8988T (cell line): ENCODE measurements at regions not wholly inside any gene's neighbourhood (a gene's known extent, or its start where the extent isn't known, plus 50 kb on each side); places are given as distances from the start of the nearest gene placed in this dataset.

Experiments
- DNase-seq: peaks from one replicate; pipeline ENCODE4 v3.0.0; 2011

DNA sequence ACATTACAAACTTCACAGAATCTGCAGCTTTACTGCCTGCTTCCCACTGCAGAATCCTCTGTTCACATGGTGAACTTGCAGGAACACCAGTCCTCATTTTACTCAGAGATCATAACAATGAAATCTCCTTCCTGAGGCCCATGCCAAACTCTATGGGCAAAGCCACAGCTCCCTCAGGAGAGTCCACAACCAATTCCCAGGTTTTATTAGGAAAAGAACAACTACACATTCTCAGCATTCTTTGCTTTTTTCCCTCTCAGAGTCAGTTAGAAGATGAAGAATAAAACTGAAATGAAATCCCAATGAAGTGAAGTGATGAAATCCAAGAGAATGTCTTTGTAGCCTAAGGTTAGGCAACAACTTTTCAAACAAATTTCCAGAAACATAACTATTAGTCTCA, 233.7 kb downstream of the DSEL start:
- no peak for DNase-seq

DNA sequence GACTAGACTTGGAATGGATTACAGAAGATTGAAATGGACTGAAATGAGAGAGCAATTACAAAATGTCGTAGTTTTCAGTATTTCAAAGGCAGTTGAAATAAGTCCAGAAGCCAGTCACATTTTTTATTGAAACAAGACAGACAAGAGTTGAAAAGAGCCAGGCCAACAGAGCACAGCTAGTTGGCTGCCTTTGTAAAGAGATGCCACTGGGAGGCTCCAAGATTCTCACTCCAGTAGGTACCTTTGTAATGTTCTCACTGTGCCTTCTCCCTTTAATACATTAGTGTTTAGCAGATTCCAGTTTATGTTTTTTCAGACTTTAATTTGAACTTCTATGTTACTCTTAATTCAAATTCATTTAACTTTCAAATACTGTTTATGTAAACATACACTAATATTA, 234.8 kb downstream of the DSEL start:
- DNase-seq = no peak

DNA sequence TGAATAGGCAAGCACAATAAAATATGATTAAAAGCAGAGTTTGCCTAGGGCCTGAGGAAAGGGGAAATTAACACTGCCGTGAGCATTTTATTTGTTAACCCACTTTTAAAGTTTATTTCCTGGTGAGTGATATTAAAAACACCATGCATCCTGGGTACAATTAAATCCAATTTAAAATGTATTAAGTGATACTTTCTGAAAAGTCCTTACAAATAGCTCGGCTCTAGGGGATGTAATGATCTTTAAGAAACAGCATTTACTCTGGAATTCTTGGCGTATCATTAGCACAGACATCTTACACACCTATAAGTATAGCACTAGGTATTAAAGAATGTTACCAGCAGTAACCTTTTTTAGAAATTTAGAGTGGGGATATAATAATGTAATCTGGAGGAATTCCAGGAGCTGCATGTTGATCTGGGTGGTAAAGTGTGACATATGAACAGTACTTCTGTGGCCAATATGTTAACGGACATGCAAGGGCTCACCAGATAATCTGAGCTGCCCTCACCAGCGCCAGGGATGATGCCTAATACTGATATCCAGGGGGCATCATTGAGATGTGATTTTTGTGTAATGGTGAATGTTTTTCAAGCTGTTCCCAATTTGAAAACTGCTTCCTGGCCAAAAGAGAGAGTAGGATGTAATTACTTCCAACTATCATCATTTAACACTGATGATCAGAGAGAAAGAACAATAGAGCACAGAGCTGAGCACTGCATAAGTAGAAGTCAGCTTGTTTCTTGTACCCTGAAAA, 235.9 kb downstream of the DSEL start:
- DNase-seq = no peak

GRCh38 chr18:67279988-67280387, 236.5 kb downstream of the DSEL start:
- no peak for DNase-seq

- DNase-seq = no peak
Observed at GRCh38 chr18:67278984-67279383, 237.5 kb downstream of the DSEL start.

- DNase-seq = no peak
Observed at GRCh38 chr18:67276638-67277037, 239.9 kb downstream of the DSEL start.

- no peak for DNase-seq
Observed at GRCh38 chr18:67273288-67273687, 243.2 kb downstream of the DSEL start.

- no peak for DNase-seq
Observed at GRCh38 chr18:67269206-67269605, 247.3 kb downstream of the DSEL start.

GRCh38 chr18:67268530-67268929, 248.0 kb downstream of the DSEL start:
- no peak for DNase-seq

DNA sequence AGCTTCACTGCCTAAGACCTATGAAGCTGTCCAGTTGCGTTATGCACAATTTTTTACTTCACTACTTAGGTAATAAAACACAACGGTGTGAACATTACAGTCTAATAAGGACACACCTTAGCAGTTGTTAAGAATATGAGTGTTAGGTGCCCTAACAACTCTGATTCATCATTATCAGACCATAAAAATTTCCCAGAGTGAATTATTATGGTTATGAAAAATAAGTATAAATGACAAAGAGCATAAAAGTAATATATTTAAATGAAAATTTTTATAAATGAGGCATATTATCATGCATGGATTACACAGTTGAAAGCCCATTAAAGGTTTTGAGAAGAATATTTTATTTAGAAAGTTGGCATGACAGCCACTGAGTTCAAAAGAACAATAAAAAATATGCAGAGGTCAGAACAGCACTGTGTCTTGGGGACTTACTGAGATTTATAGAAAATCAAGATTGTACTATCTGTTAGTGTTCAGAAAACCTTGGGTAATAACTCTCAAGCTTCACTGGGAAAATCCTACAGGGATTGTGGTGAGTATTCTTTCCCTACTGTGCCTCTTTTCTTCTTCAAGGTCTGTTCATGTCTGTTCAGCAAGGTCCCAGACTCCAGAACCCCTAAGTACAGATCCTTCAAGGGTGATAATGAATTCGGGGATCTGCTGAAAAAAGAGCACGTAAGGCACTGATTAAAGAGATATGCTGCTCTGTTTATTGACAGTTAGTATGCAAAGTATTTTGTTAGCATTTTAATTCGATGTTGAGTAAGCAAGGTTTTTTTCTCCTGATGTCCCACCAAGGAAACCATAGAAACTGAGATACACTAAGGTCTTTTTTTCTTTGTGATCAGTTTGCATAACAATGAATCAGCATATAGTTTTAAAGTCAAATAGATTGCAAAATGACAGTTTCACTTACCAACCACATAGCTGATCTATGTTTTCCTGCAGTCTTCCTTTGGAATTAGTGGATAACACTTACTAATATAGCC, 250.0 kb downstream of the DSEL start:
- DNase-seq = no peak

DNA sequence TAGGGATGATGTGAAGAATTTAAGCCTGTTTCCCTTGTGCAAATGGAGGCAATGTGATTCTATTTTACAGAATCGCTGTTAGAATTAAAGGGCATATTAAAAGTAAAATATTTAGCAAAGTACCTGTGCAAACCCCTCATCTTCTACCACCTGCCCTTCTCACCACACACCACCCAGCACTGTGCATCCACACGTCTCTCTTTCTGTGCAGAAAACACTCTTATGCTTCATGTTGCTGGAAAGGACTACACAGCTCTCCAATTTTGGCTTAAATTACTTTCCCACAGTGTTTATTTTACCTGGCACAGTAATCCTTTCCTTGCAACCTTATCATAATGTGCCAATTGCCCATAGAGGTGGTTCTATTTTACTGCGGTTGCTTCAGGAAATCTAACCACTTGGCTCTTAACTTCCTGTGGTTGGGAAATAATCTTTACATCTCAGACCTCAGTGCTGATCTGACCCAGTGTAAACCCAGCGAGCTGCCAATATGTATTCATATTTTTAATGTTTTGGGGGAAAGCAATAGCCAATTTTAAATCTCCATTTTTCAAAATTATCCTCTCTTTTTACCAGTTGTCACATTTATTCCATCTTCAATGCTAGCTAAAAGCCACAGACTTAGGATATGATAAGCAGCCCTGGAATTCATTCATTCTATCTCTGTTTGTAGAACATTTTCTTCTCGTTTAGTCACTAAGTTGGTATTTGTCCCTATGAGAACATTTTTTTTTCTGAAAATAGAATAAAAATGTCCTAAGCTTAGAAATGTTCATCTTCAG, 250.9 kb downstream of the DSEL start:
- no peak for DNase-seq

DNA sequence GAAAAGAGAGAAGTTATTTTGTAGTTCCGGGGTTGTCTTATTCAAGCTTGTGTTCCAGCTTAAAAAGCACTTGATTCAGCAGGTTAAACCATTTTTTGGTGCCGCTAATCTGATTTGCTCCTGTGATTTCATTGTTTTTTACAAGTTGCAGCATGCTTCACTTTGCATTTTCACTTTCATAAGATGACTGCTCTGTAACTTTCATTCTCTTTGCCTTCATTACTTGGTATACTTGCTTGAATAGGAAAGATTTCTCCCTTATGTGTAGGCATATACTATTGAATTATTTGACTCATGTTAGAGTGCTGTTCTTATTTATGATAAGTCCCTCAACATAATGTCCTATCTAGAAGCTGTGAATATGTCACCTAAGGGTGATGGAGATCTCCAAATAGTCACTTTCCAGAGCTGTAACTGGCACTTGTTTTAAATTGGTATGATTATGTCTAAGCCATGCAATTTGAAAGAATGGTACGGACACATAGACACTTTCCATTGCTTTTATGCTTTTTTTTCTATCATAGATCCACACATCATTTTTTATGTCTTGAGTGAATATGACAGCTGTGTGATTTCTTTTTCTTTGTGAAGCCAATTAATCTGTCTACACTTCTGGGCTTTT, 254.5 kb downstream of the DSEL start:
- no peak for DNase-seq

DNA sequence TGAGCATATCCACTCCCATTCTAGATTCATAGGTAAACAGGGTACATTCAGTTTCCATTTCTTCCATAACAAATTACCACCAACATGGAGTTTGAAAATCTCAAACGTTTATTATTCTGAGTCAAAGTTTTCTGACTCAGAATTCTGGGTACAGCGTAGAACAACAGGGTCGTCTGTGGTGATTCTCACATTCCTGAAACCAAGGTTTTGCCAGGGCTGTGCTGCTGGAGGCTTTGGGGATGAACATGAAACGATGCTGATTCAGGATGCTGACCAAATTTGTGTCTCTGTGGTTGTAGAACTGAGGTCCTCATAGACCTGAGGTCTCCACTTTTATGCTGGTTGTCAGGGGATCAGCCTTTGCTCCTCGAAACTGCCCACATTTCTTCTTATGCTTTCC, 255.7 kb downstream of the DSEL start:
- DNase-seq = no peak

- no peak for DNase-seq
Observed at GRCh38 chr18:67250776-67251424, 265.6 kb downstream of the DSEL start.

- no peak for DNase-seq
Observed at GRCh38 chr18:67243799-67244587, 272.5 kb downstream of the DSEL start.

DNA sequence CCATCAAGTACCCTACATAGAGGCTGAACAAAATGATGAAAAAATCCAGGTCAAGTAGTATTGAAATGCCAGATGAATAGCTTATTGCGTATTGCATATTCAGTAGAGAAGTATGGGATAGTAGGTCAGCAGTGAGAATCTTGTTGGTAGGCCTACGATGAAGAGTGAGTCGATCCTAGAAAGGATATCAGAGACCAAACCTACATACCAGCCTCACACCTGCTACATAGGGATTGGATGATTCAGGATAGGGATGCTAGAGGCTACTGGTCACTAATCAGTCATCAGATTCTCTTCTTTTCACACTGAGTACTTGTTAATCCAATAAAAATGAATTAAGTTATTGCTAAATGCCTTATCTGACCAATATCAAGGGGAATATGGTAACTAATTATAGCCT, 274.5 kb downstream of the DSEL start:
- DNase-seq = no peak

- DNase-seq = no peak
Observed at GRCh38 chr18:67241299-67241698, 275.2 kb downstream of the DSEL start.

DNA sequence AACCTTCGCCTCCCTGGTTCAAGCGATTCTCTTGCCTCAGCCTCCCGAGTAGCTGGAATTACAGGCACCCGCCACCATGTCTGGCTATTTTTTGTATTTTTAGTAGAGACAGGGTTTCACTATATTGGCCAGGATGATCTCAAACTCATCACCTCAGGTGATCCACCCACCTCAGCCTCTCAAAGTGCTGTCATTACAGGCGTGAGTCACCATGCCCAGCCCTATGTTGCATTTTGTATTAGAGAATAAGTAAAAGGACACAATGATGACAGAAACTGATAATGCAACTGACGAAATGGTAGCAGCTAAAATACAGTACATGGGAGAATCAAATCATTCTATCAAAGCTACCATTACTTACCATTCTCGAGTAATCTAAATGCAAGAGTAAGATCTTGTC, 276.7 kb downstream of the DSEL start:
- no peak for DNase-seq

GRCh38 chr18:67232991-67233390, 283.5 kb downstream of the DSEL start:
- DNase-seq = no peak

- DNase-seq = no peak
Observed at GRCh38 chr18:67232406-67232805, 284.1 kb downstream of the DSEL start.

GRCh38 chr18:67222887-67223286, 293.6 kb downstream of the DSEL start:
- DNase-seq = no peak
